ENCODE measurements at regions not wholly inside any gene's neighbourhood (a gene's known extent, or its start where the extent isn't known, plus 50 kb on each side); places are given as distances from the start of the nearest gene placed in this dataset.

- peak overlapping the region; percentile 78 for H3K9ac ChIP-seq (ENCODE audit: control insufficient read depth, extremely low read depth, insufficient read depth, low read length)
- H3K9me3 ChIP-seq (ENCODE audit: control insufficient read depth, low read depth, low read length) = no peaks in the 10 kb centered on the region
- peak overlapping the region; percentile 97 for H2AFZ ChIP-seq (ENCODE audit: control insufficient read depth, low read length)
- FAIRE-seq (peak; percentile 91), DNase-seq (ENCODE audit: low read depth, low spot score) (peak; percentile 38)
- H3K27me3 ChIP-seq (ENCODE audit: control insufficient read depth, extremely low read depth, insufficient read depth, low read length) = no peaks in the 10 kb centered on the region
- peak overlapping the region; percentile 93 for H3K27ac ChIP-seq (ENCODE audit: control insufficient read depth, insufficient read depth, low read length)
- no peaks in the 10 kb centered on the region for H3K36me3 ChIP-seq (ENCODE audit: control insufficient read depth in 2 of 2, extremely low read depth in 1 of 2, insufficient read depth in 2 of 2, low read length in 2 of 2)
- TF ChIP-seq CTCF (optimal IDR thresholded peaks at IDR 0.05 in 1 of 3, IDR thresholded peaks at IDR 0.05 in 1 of 3, conservative IDR thresholded peaks at IDR 0.05 in 1 of 3; ENCODE audit: extremely low read depth in 1 of 3, insufficient read depth in 2 of 3, low read length in 3 of 3) (peak in 2 of 3 experiments; percentile 16 to 33), EZH2 (IDR thresholded peaks at IDR 0.05; ENCODE audit: low read length) (no peak)
- no peaks in the 10 kb centered on the region for H3K79me2 ChIP-seq (ENCODE audit: control insufficient read depth, insufficient read depth, low read length)
- peak overlapping the region; percentile 29 to 70 (median 62) for H3K4me3 ChIP-seq (ENCODE audit: control insufficient read depth in 2 of 3, extremely low read depth in 1 of 3, insufficient read depth in 2 of 3, low read depth in 1 of 3, low read length in 3 of 3)
- H3K9me1 ChIP-seq (ENCODE audit: control insufficient read depth, extremely low read depth, insufficient read depth, low read length) = no peaks in the 10 kb centered on the region
- H3K4me1 ChIP-seq (ENCODE audit: control insufficient read depth, extremely low read depth, insufficient read depth, low read length) = peaks cover 29% of the 10 kb centered on the region
- peak overlapping the region; percentile 96 for H3K4me2 ChIP-seq (ENCODE audit: control insufficient read depth, extremely low read depth, insufficient read depth, low read depth, low read length)
- no peaks in the 10 kb centered on the region for H4K20me1 ChIP-seq (ENCODE audit: control insufficient read depth, extremely low read depth, insufficient read depth, low read length)
- dilution Hi-C loops (cut with MboI; ENCODE audit: extremely low pct_ligation_motif_present, low sequenced_read_pairs) = no loop called here
Measured at GRCh38 chr7:36784991-36785940, 61.0 kb upstream of the AOAH start.

- no peaks in the 10 kb centered on the region for H3K79me2 ChIP-seq (ENCODE audit: control insufficient read depth, insufficient read depth, low read length)
- H3K9me3 ChIP-seq (ENCODE audit: control insufficient read depth, low read depth, low read length) = no peaks in the 10 kb centered on the region
- no peaks in the 10 kb centered on the region for H3K9me1 ChIP-seq (ENCODE audit: control insufficient read depth, extremely low read depth, insufficient read depth, low read length)
- H3K4me3 ChIP-seq (ENCODE audit: control insufficient read depth in 2 of 3, extremely low read depth in 1 of 3, insufficient read depth in 2 of 3, low read depth in 1 of 3, low read length in 3 of 3) = no peak overlapping the region
- DNase-seq (ENCODE audit: low read depth, low spot score) = no peak
- no peaks in the 10 kb centered on the region for H4K20me1 ChIP-seq (ENCODE audit: control insufficient read depth, extremely low read depth, insufficient read depth, low read length)
- TF ChIP-seq CTCF (optimal IDR thresholded peaks at IDR 0.05 in 1 of 3, IDR thresholded peaks at IDR 0.05 in 1 of 3, conservative IDR thresholded peaks at IDR 0.05 in 1 of 3; ENCODE audit: extremely low read depth in 1 of 3, insufficient read depth in 2 of 3, low read length in 3 of 3) (no peak), EZH2 (IDR thresholded peaks at IDR 0.05; ENCODE audit: low read length) (no peak)
- H3K27ac ChIP-seq (ENCODE audit: control insufficient read depth, insufficient read depth, low read length) = no peak overlapping the region
- no peak overlapping the region for H3K9ac ChIP-seq (ENCODE audit: control insufficient read depth, extremely low read depth, insufficient read depth, low read length)
- H3K4me2 ChIP-seq (ENCODE audit: control insufficient read depth, extremely low read depth, insufficient read depth, low read depth, low read length) = no peak overlapping the region
- H2AFZ ChIP-seq (ENCODE audit: control insufficient read depth, low read length) = no peak overlapping the region
- FAIRE-seq = peak; percentile 46
- no peaks in the 10 kb centered on the region for H3K36me3 ChIP-seq (ENCODE audit: control insufficient read depth in 2 of 2, extremely low read depth in 1 of 2, insufficient read depth in 2 of 2, low read length in 2 of 2)
- H3K27me3 ChIP-seq (ENCODE audit: control insufficient read depth, extremely low read depth, insufficient read depth, low read length) = no peaks in the 10 kb centered on the region
- dilution Hi-C loops (cut with MboI; ENCODE audit: extremely low pct_ligation_motif_present, low sequenced_read_pairs) = no loop called here
- peaks cover 18% of the 10 kb centered on the region for H3K4me1 ChIP-seq (ENCODE audit: control insufficient read depth, extremely low read depth, insufficient read depth, low read length)
Measured at GRCh38 chr7:36781011-36781738, 56.9 kb upstream of the AOAH start.
